HepG2 (cell line): ENCODE measurements at regions not wholly inside any gene's neighbourhood (a gene's known extent, or its start where the extent isn't known, plus 50 kb on each side); places are given as distances from the start of the nearest gene placed in this dataset.

Experiments used
- ATAC-seq: fragments of 200-7000 bp; cut with Tn5 transposase; 3 replicates; pipeline ENCODE4 v1.9.1; 2020; ENCODE audit warnings: mild to moderate bottlenecking, moderate library complexity
- BruUV-seq: library from RNA; stranded (reverse); fragments of 400-500 nt; replicated peaks from 2 replicates; lab custom pipeline; 2021; lab: Mats Ljungman, UMichigan
- CTCF ChIA-PET: fragments of 300-600 bp; formaldehyde crosslinking; extraction: SDS; loops from one replicate; lab custom pipeline; 2021; ENCODE audit warnings: low total read pairs, inconsistent platforms, low intra/inter-chr PET ratio; lab: Yijun Ruan, JAX
- POLR2A ChIA-PET: fragments of 350-600 bp; sonication (Branson Sonifier 250); formaldehyde crosslinking; loops from one replicate; lab custom pipeline; 2020; ENCODE audit warnings: antibody characterized with exemption, inconsistent platforms; lab: Yijun Ruan, JAX
- DNase-seq: peaks from one replicate; pipeline ENCODE4 v3.0.0-alpha.2; 2015; ENCODE audit warnings: low spot score
- FAIRE-seq: peaks from 3 replicates; lab custom pipeline; 2011; peaks lifted over from hg19 to GRCh38; lab: Jason Lieb, UNC
- H2AFZ ChIP-seq: one replicate; pipeline ENCODE4 v1.6.1; 2011; ENCODE audit warnings: low read length, inconsistent platforms
- H3K27ac ChIP-seq: fragments of 300-600 bp; 3 replicates; pipeline ENCODE4 v1.8.0; 2011; ENCODE audit warnings: mixed run types, mild to moderate bottlenecking, mixed read lengths, low read length, inconsistent platforms; ENCODE audit not compliant: insufficient read depth; ENCODE audit errors: extremely low read length
- H3K27me3 ChIP-seq, 2 experiments: fragments of 200-600 bp in 1 of 2; 2 replicates in 1 of 2; 3 replicates in 1 of 2; pipeline versions ENCODE4 v1.6.0 to v1.8.0; 2011; ENCODE audit warnings: low read length in 2 of 2, mild to moderate bottlenecking in 2 of 2, moderate library complexity in 2 of 2, inconsistent platforms in 1 of 2; ENCODE audit not compliant: insufficient read depth in 2 of 2, control insufficient read depth in 1 of 2
- H3K36me3 ChIP-seq, 2 experiments: fragments of 200-600 bp in 1 of 2; replicated peaks in 1 of 2; 2 replicates in 1 of 2; 3 replicates in 1 of 2; pipeline versions ENCODE4 v1.5.1 to v1.8.0; 2011; ENCODE audit warnings: low read length in 2 of 2, inconsistent platforms in 1 of 2; ENCODE audit not compliant: insufficient read depth in 2 of 2, control insufficient read depth in 1 of 2
- H3K4me1 ChIP-seq: 2 replicates; pipeline ENCODE4 v1.5.1; 2012; ENCODE audit warnings: low read length, inconsistent platforms; ENCODE audit not compliant: insufficient read depth
- H3K4me2 ChIP-seq: 2 replicates; pipeline ENCODE4 v1.6.0; 2011; ENCODE audit warnings: low read depth, low read length, inconsistent platforms
- H3K4me3 ChIP-seq, 3 experiments: fragments of 200-600 bp in 1 of 3; sonication (generic), shearing (Covaris generic) in 1 of 3; replicated peaks in 1 of 3; 2 replicates each; pipeline ENCODE4 v1.5.1; 2011 to 2016; ENCODE audit warnings: low read length in 3 of 3, inconsistent platforms in 2 of 3, low read depth in 2 of 3, mild to moderate bottlenecking in 2 of 3, control low read depth in 1 of 3, mixed read lengths in 1 of 3; ENCODE audit not compliant: insufficient read depth in 1 of 3
- H3K79me2 ChIP-seq: one replicate; pipeline ENCODE4 v1.6.1; 2011; ENCODE audit warnings: low read length, inconsistent platforms; ENCODE audit not compliant: insufficient read depth
- H3K9ac ChIP-seq: 2 replicates; pipeline ENCODE4 v1.6.0; 2011; ENCODE audit warnings: mild to moderate bottlenecking, low read depth, low read length, inconsistent platforms; ENCODE audit not compliant: insufficient read depth
- H3K9me3 ChIP-seq: 2 replicates; pipeline ENCODE4 v1.5.1; 2012; ENCODE audit warnings: mild to moderate bottlenecking, low read length
- H4K20me1 ChIP-seq: 2 replicates; pipeline ENCODE4 v1.6.0; 2011; ENCODE audit warnings: inconsistent platforms, mild to moderate bottlenecking, low read length, moderate library complexity; ENCODE audit not compliant: insufficient read depth
- ATRX ChIP-seq: sonication (generic); formaldehyde crosslinking; IDR thresholded peaks from 2 replicates; pipeline ENCODE4 v1.4.0; 2020; ENCODE audit warnings: missing genetic modification reagents, borderline replicate concordance
- HMGA1 ChIP-seq: sonication (generic); formaldehyde crosslinking; conservative IDR thresholded peaks from 2 replicates; pipeline ENCODE4 v1.4.0; 2020; ENCODE audit warnings: missing genetic modification reagents
- SALL1 ChIP-seq: sonication (generic); formaldehyde crosslinking; IDR thresholded peaks from 2 replicates; pipeline ENCODE4 v1.8.0; 2022; ENCODE audit warnings: mild to moderate bottlenecking, missing genetic modification reagents
- TGIF2 ChIP-seq: IDR thresholded peaks from 2 replicates; pipeline ENCODE4 v1.6.1; 2016; ENCODE audit warnings: control low read depth, missing compliant biosample characterization
- ZBTB3 ChIP-seq: sonication (generic); formaldehyde crosslinking; IDR thresholded peaks from 2 replicates; pipeline ENCODE4 v1.4.0; 2020; ENCODE audit warnings: low read depth, mild to moderate bottlenecking, moderate library complexity, missing genetic modification reagents, borderline replicate concordance
- ZNF333 ChIP-seq: sonication (generic); formaldehyde crosslinking; IDR thresholded peaks from 2 replicates; pipeline ENCODE4 v1.4.0; 2020; ENCODE audit warnings: mild to moderate bottlenecking, missing genetic modification reagents, borderline replicate concordance
- ZNF652 ChIP-seq: IDR thresholded peaks from 2 replicates; pipeline ENCODE4 v1.6.1; 2016; ENCODE audit warnings: low read depth, borderline replicate concordance
- WGBS: methylation state at CpG from one replicate; pipeline ENCODE4 v1.1.6; 2017; ENCODE audit warnings: low lambda C conversion rate; 5-methylcytosine and 5-hydroxymethylcytosine counted together
- in situ Hi-C: cut with HindIII; loops from 2 replicates; pipeline ENCODE4 v1.10.0; 2017; ENCODE audit warnings: low pct_unique_long_range_greater_than_20kb; ENCODE audit not compliant: extremely low pct_ligation_motif_present
- intact Hi-C: fragments of 100-400 bp; cut with micrococcal nuclease; formaldehyde crosslinking; loops from one replicate; pipeline ENCODE4 v1.10.0; 2022; ENCODE audit not compliant: unreplicated experiment
- TF ChIP-seq, protein P1 (sequence below): IDR thresholded peaks from 2 replicates; pipeline ENCODE4 v1.6.1; 2016; ENCODE audit warnings: low read depth, borderline replicate concordance
- TF ChIP-seq, protein P2 (sequence below): sonication (generic); formaldehyde crosslinking; IDR thresholded peaks from 2 replicates; pipeline ENCODE4 v1.4.0; 2020; ENCODE audit warnings: missing genetic modification reagents, borderline replicate concordance
- TF ChIP-seq, protein P3 (sequence below): sonication (generic); formaldehyde crosslinking; IDR thresholded peaks from 2 replicates; pipeline ENCODE4 v1.5.0; 2020; ENCODE audit warnings: mild to moderate bottlenecking, missing genetic modification reagents

DNA sequence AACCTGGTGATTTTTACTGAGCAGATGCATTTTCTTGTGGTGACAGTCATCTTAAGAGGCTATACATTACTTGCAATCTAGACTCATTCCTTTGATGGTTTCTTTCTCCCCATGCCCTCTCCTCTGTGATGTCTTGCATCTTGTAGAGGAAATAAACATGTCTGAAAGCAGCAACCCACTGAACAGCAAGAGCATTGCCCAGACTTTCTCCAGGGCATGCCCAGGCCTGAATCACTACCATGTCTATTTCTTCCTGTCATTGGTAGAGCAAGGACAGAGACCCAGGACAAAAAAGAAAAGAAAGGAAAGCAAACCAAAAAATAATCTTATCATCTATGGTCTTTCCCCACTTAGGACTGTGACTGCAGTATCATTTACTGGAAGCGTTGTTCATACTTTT lies 326.1 kb downstream of the HNRNPD start (continued):
- TF ChIP-seq, protein P1, sequence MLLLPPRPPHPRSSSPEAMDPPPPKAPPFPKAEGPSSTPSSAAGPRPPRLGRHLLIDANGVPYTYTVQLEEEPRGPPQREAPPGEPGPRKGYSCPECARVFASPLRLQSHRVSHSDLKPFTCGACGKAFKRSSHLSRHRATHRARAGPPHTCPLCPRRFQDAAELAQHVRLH (CRISPR knock-in tag), result no peak
- TF ChIP-seq, protein P2, sequence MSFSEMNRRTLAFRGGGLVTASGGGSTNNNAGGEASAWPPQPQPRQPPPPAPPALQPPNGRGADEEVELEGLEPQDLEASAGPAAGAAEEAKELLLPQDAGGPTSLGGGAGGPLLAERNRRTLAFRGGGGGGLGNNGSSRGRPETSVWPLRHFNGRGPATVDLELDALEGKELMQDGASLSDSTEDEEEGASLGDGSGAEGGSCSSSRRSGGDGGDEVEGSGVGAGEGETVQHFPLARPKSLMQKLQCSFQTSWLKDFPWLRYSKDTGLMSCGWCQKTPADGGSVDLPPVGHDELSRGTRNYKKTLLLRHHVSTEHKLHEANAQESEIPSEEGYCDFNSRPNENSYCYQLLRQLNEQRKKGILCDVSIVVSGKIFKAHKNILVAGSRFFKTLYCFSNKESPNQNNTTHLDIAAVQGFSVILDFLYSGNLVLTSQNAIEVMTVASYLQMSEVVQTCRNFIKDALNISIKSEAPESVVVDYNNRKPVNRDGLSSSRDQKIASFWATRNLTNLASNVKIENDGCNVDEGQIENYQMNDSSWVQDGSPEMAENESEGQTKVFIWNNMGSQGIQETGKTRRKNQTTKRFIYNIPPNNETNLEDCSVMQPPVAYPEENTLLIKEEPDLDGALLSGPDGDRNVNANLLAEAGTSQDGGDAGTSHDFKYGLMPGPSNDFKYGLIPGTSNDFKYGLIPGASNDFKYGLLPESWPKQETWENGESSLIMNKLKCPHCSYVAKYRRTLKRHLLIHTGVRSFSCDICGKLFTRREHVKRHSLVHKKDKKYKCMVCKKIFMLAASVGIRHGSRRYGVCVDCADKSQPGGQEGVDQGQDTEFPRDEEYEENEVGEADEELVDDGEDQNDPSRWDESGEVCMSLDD (CRISPR knock-in tag), result no peak

- no peaks in the 10 kb centered on the region for H4K20me1 ChIP-seq
- H3K27me3 ChIP-seq, result peaks cover 4 to 39% of the 10 kb centered on the region in 2 experiments; a peak in 3 of 5 replicates
- H3K4me1 ChIP-seq, result peaks cover 12% of the 10 kb centered on the region
- CTCF ChIA-PET, result no interaction called here
- no TSS peak for BruUV-seq
- intact Hi-C loops, result no loop called here
- no peak overlapping the region for H2AFZ ChIP-seq
- no peak overlapping the region for H3K4me3 ChIP-seq
- FAIRE-seq (no peak), DNase-seq (no peak), ATAC-seq (no peak)
- 67% methylated on average over 2 of the region's 2 CpGs for WGBS
- TF ChIP-seq SALL1 (CRISPR knock-in tag), result no peak
- no peak for TF ChIP-seq ZNF333 (CRISPR knock-in tag)
- TF ChIP-seq HMGA1 (CRISPR knock-in tag), result no peak
- no peak for TF ChIP-seq ZNF652 (CRISPR knock-in tag)
- no peak for TF ChIP-seq ATRX (CRISPR knock-in tag)
- no peak for TF ChIP-seq TGIF2 (CRISPR knock-in tag)
- TF ChIP-seq, protein P3, sequence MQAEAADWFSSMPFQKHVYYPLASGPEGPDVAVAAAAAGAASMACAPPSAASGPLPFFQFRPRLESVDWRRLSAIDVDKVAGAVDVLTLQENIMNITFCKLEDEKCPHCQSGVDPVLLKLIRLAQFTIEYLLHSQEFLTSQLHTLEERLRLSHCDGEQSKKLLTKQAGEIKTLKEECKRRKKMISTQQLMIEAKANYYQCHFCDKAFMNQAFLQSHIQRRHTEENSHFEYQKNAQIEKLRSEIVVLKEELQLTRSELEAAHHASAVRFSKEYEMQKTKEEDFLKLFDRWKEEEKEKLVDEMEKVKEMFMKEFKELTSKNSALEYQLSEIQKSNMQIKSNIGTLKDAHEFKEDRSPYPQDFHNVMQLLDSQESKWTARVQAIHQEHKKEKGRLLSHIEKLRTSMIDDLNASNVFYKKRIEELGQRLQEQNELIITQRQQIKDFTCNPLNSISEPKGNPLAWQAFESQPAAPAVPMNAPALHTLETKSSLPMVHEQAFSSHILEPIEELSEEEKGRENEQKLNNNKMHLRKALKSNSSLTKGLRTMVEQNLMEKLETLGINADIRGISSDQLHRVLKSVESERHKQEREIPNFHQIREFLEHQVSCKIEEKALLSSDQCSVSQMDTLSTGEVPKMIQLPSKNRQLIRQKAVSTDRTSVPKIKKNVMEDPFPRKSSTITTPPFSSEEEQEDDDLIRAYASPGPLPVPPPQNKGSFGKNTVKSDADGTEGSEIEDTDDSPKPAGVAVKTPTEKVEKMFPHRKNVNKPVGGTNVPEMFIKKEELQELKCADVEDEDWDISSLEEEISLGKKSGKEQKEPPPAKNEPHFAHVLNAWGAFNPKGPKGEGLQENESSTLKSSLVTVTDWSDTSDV (CRISPR knock-in tag), result no peak
- TF ChIP-seq ZBTB3 (CRISPR knock-in tag), result no peak
- H3K4me2 ChIP-seq, result no peak overlapping the region
- no peaks in the 10 kb centered on the region for H3K36me3 ChIP-seq
- H3K9me3 ChIP-seq, result no peaks in the 10 kb centered on the region
- POLR2A ChIA-PET, result no interaction called here
- no peaks in the 10 kb centered on the region for H3K79me2 ChIP-seq
- in situ Hi-C loops, result no loop called here
- no peak overlapping the region for H3K9ac ChIP-seq
- no peak overlapping the region for H3K27ac ChIP-seq
Observed at GRCh38 chr4:82046796-82047195, 327.0 kb downstream of the HNRNPD start.
